Gastroesophageal sphincter (tissue), 4 donors: ENCODE measurements at regions not wholly inside any gene's neighbourhood (a gene's known extent, or its start where the extent isn't known, plus 50 kb on each side); places are given as distances from the start of the nearest gene placed in this dataset.

ENCODE experiments used
- ATAC-seq: fragments of 150-250 bp; one replicate; pipeline ENCODE4 v1.9.1; 2016; ENCODE audit warnings: mild to moderate bottlenecking, moderate library complexity
- H3K27ac ChIP-seq, 4 donors: fragments of 200-600 bp; sonication (generic) in 3 of 4; 1 replicate in 3 of 4; 2 replicates in 1 of 4; pipeline ENCODE4 v1.5.1; 2016 to 2019
- H3K27me3 ChIP-seq: fragments of 200-600 bp; sonication (generic); one replicate; pipeline ENCODE4 v1.5.1; 2019
- H3K36me3 ChIP-seq, 2 donors: fragments of 200-600 bp; sonication (generic); one replicate each; pipeline ENCODE4 v1.5.1; 2019; ENCODE audit warnings: control low read depth in 1 of 2
- H3K4me1 ChIP-seq, 3 donors: fragments of 200-600 bp; sonication (generic); 1 replicate in 2 of 3; 2 replicates in 1 of 3; pipeline ENCODE4 v1.5.1; 2016 to 2019; ENCODE audit warnings: control low read depth in 2 of 3
- H3K4me3 ChIP-seq, 2 donors: fragments of 200-600 bp; sonication (generic); one replicate each; pipeline ENCODE4 v1.5.1; 2019; ENCODE audit warnings: mild to moderate bottlenecking in 1 of 2, moderate library complexity in 1 of 2
- H3K9me3 ChIP-seq, 3 donors: fragments of 200-600 bp; sonication (generic); one replicate each; pipeline ENCODE4 v1.5.1; 2017 to 2019; ENCODE audit warnings: control low read depth in 2 of 3
- CTCF ChIP-seq, 4 experiments: fragments of 200-600 bp in 2 of 4; fragments of 450-650 bp in 2 of 4; sonication (generic) in 1 of 4; IDR thresholded peaks; one replicate each; pipeline ENCODE4 v1.5.1; 2017 to 2019; ENCODE audit warnings: antibody characterized with exemption in 4 of 4, mild to moderate bottlenecking in 2 of 4, moderate library complexity in 2 of 4
- EP300 ChIP-seq: sonication (generic); formaldehyde crosslinking; IDR thresholded peaks from one replicate; pipeline ENCODE4 v1.6.1; 2017; ENCODE audit warnings: antibody characterized with exemption, mild to moderate bottlenecking
- POLR2A ChIP-seq, 2 donors: fragments of 450-650 bp; IDR thresholded peaks; one replicate each; pipeline ENCODE4 v1.6.1; 2017; ENCODE audit warnings: antibody characterized with exemption in 2 of 2, mild to moderate bottlenecking in 2 of 2, moderate library complexity in 1 of 2
- POLR2AphosphoS5 ChIP-seq: sonication (generic); formaldehyde crosslinking; IDR thresholded peaks from one replicate; pipeline ENCODE4 v1.6.1; 2017; ENCODE audit warnings: antibody characterized with exemption
- WGBS, 2 donors: methylation state at CpG; one replicate each; pipeline ENCODE4 v1.1.5; 2018; ENCODE audit warnings: low coverage in 1 of 2; 5-methylcytosine and 5-hydroxymethylcytosine counted together

DNA sequence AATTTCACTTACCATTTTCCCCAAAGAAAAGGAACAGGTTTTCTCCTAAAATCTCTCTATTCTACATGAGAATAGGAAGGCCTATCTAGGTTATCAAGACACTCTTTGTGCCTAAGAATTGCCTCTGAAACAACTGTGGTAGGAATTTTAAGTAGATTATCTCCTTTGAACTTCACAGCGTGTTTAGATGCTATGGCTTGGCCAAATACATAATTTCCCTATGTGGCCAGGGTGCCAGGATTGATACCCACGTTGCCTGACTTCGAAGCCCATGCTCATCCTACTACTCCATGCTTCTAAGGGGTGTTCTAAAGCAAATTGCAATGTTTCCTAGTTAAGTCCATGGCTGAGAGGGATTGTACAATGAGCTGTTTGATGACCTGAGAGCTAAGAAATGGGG lies 241.5 kb upstream of the FBXO33 start:
- Histone ChIP-seq H3K36me3 (no peaks in the 10 kb centered on the region), H3K27ac (no peak overlapping the region), H3K9me3 (no peaks in the 10 kb centered on the region), H3K4me3 (no peak overlapping the region), H3K4me1 (no peaks in the 10 kb centered on the region), H3K27me3 (no peaks in the 10 kb centered on the region)
- no peak for TF ChIP-seq EP300
- TF ChIP-seq POLR2AphosphoS5: no peak
- no peak for TF ChIP-seq POLR2A (IDR thresholded peaks at IDR 0.05)
- no peak for TF ChIP-seq CTCF (IDR thresholded peaks at IDR 0.05)
- WGBS, 2 donors: 48 to 53% methylated on average over 3 of the region's 3 CpGs
- no peak for ATAC-seq

GRCh38 chr14:39673270-39673711 lies 241.1 kb upstream of the FBXO33 start:
- no peaks in the 10 kb centered on the region for H3K4me1 ChIP-seq
- no peak overlapping the region for H3K27ac ChIP-seq
- no peak for TF ChIP-seq POLR2A (IDR thresholded peaks at IDR 0.05)
- 75 to 83% methylated on average over 2 of the region's 2 CpGs for WGBS, 2 donors
- no peaks in the 10 kb centered on the region for H3K27me3 ChIP-seq
- no peak overlapping the region for H3K4me3 ChIP-seq
- ATAC-seq: no peak
- no peaks in the 10 kb centered on the region for H3K36me3 ChIP-seq
- no peaks in the 10 kb centered on the region for H3K9me3 ChIP-seq

- WGBS, 2 donors: 60 to 67% methylated on average over 1 of the region's 1 CpG
Observed at GRCh38 chr14:39668449-39668848, 236.2 kb upstream of the FBXO33 start.

DNA sequence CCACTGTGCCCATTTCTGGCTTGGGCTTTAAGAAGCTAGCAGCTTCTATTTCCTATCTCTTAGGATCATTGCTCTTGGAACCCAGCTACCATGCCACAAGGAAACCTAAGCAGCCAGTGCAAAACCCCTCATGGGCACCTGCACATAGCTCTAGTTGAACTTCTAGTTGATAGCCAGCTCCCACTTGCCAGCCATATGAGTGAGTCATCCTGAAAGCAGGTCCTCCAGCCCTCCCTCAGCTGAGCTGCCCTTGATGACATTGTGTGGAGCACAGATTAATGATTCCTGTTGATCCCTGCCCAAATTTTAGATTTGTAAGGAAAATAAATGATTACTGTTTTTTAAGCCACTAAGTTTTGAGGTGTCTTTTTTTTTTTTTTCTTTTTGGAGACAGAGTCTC lies 234.2 kb upstream of the FBXO33 start:
- Histone ChIP-seq H3K4me3 (no peak overlapping the region), H3K36me3 (no peaks in the 10 kb centered on the region), H3K27ac (no peak overlapping the region), H3K27me3 (no peaks in the 10 kb centered on the region), H3K9me3 (no peaks in the 10 kb centered on the region), H3K4me1 (no peaks in the 10 kb centered on the region)
- no peak for ATAC-seq
- TF ChIP-seq POLR2A (IDR thresholded peaks at IDR 0.05) (no peak), POLR2AphosphoS5 (no peak), CTCF (IDR thresholded peaks at IDR 0.05) (no peak), EP300 (no peak)

More at GRCh38 chr14:39668449-39668848, 236.2 kb upstream of the FBXO33 start:
- TF ChIP-seq EP300 (no peak), POLR2AphosphoS5 (no peak), CTCF (IDR thresholded peaks at IDR 0.05) (no peak), POLR2A (IDR thresholded peaks at IDR 0.05) (no peak)
- no peaks in the 10 kb centered on the region for H3K9me3 ChIP-seq
- H3K4me3 ChIP-seq: no peak overlapping the region
- H3K27me3 ChIP-seq: no peaks in the 10 kb centered on the region
- no peaks in the 10 kb centered on the region for H3K4me1 ChIP-seq
- ATAC-seq: no peak
- no peaks in the 10 kb centered on the region for H3K36me3 ChIP-seq
- H3K27ac ChIP-seq: no peak overlapping the region

GRCh38 chr14:39665075-39665475 lies 232.8 kb upstream of the FBXO33 start:
- H3K4me1 ChIP-seq: no peaks in the 10 kb centered on the region
- TF ChIP-seq POLR2AphosphoS5 (no peak), CTCF (IDR thresholded peaks at IDR 0.05) (no peak), POLR2A (IDR thresholded peaks at IDR 0.05) (no peak), EP300 (no peak)
- no peaks in the 10 kb centered on the region for H3K27me3 ChIP-seq
- H3K9me3 ChIP-seq: no peaks in the 10 kb centered on the region
- no peak for ATAC-seq
- no peak overlapping the region for H3K27ac ChIP-seq
- WGBS, 2 donors: 43 to 63% methylated on average over 1 of the region's 1 CpG
- H3K36me3 ChIP-seq: no peaks in the 10 kb centered on the region
- no peak overlapping the region for H3K4me3 ChIP-seq

GRCh38 chr14:39664646-39665045 lies 232.4 kb upstream of the FBXO33 start:
- no peak for TF ChIP-seq POLR2AphosphoS5
- TF ChIP-seq EP300: no peak
- no peak for TF ChIP-seq POLR2A (IDR thresholded peaks at IDR 0.05)
- TF ChIP-seq CTCF (IDR thresholded peaks at IDR 0.05): no peak
- no peak for ATAC-seq

More at GRCh38 chr14:39664646-39665045, 232.4 kb upstream of the FBXO33 start:
- Histone ChIP-seq H3K27me3 (no peaks in the 10 kb centered on the region), H3K36me3 (no peaks in the 10 kb centered on the region), H3K4me3 (no peak overlapping the region), H3K9me3 (no peaks in the 10 kb centered on the region), H3K4me1 (no peaks in the 10 kb centered on the region), H3K27ac (no peak overlapping the region)
- WGBS, 2 donors: 60 to 89% methylated on average over 1 of the region's 1 CpG
